ENCODE measurements at regions not wholly inside any gene's neighbourhood (a gene's known extent, or its start where the extent isn't known, plus 50 kb on each side); places are given as distances from the start of the nearest gene placed in this dataset.

DNA sequence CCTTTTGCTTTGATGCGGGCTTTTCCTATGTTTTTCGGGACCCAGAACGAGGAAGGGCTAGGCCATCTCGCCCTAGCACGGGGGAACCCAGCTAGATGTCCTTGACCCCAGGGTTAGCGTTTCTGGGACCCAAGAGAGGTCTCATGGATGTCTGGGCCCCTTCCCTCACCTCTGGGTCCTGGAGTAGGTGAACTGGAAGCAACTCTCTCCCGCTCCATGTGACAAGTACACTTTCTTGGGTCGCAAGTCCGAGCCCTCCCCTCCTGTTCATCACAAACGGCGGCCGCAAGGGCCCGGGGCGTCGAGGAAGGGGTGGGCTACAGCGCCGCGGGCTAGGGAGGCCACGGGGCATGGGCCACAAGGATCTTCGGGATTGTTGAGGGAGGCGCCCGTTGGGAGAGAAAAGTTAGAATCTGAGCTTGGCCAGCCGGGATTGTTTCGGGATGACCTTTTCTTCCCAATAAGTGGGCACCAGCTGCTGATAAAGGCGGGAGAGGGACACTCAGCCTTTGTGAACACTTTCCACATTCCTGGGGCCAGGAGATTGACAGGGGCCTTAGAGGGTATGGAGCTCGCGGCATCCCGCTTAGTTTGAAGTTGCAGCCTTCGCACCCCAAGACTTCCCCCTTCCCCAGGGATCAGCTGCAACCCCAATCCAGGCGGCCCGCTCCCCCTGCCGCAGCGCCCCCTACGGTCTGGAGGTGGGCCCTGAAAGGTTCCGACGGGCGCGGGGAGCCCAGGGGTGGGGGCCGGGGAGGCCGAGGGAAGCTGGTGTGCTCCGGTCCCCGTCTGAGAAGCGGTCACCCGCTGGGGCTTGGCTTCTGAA is 136.9 kb upstream of the ZIC3 start:
- no peak for TF ChIP-seq PML (IDR thresholded peaks at IDR 0.05; ENCODE audit: low read length)
- no peak for TF ChIP-seq YBX1 (IDR thresholded peaks at IDR 0.05)
- TF ChIP-seq ATF2 (IDR thresholded peaks at IDR 0.05; ENCODE audit: low read length) = no peak
- no peak for TF ChIP-seq MLLT1 (IDR thresholded peaks at IDR 0.05)
- no peak for TF ChIP-seq BCL11A (IDR thresholded peaks at IDR 0.05; ENCODE audit: low read depth, low read length)
- TF ChIP-seq EGR1 (IDR thresholded peaks at IDR 0.05; ENCODE audit: borderline replicate concordance in 1 of 2, low read depth in 2 of 2, low read length in 2 of 2) = no peak
- TF ChIP-seq NFYB (IDR thresholded peaks at IDR 0.05; ENCODE audit: insufficient read depth, low read depth, low read length) = no peak
- Histone ChIP-seq H2AFZ (ENCODE audit: control insufficient read depth, low read depth, low read length) (no peak overlapping the region), H3K4me2 (ENCODE audit: control insufficient read depth, insufficient read depth) (no peak overlapping the region), H3K36me3 (ENCODE audit: control insufficient read depth in 2 of 2, insufficient read depth in 2 of 2, low read length in 1 of 2) (no peaks in the 10 kb centered on the region), H3K9me3 (replicated peaks; ENCODE audit: control insufficient read depth, insufficient read depth, low read length) (no peaks in the 10 kb centered on the region; the same call in 2 of the 3 replicates), H3K4me3 (no peak overlapping the region), H3K27ac (ENCODE audit: control insufficient read depth, insufficient read depth) (no peak overlapping the region), H4K20me1 (ENCODE audit: control insufficient read depth, insufficient read depth) (no peaks in the 10 kb centered on the region), H3K9ac (ENCODE audit: control insufficient read depth, insufficient read depth, low read length) (no peak overlapping the region), H3K79me2 (ENCODE audit: control insufficient read depth, insufficient read depth, low read length) (no peaks in the 10 kb centered on the region), H3K27me3 (replicated peaks in 1 of 2; ENCODE audit: control insufficient read depth in 2 of 2, insufficient read depth in 2 of 2, low read length in 1 of 2) (no peaks in the 10 kb centered on the region; a peak in 4 of 4 replicates), H3K4me1 (ENCODE audit: control insufficient read depth, insufficient read depth, low read length) (no peaks in the 10 kb centered on the region)
- CTCF ChIA-PET = no interaction called here
- RAD21 ChIA-PET (ENCODE audit: unreplicated experiment) = no interaction called here
- ATAC-seq = no peak
- no peak for DNase-seq (ENCODE audit: low read depth, low spot score)
- WGBS (ENCODE audit: insufficient coverage, insufficient replicate concordance, low lambda C conversion rate, missing lambda C conversion rate) = 55% methylated on average over 41 of the region's 44 CpGs
- SMC1A ChIA-PET (ENCODE audit: uncharacterized antibody, unreplicated experiment) = no interaction called here
- intact Hi-C loops (cut with micrococcal nuclease; ENCODE audit: unreplicated experiment) (no loop called here), in situ Hi-C loops (cut with MboI) (no loop called here)
- BruUV-seq (replicated peaks) = no TSS peak
- POLR2A ChIA-PET = no interaction called here
- no peak for FAIRE-seq
